ENCODE measurements at regions not wholly inside any gene's neighbourhood (a gene's known extent, or its start where the extent isn't known, plus 50 kb on each side); places are given as distances from the start of the nearest gene placed in this dataset.

DNA sequence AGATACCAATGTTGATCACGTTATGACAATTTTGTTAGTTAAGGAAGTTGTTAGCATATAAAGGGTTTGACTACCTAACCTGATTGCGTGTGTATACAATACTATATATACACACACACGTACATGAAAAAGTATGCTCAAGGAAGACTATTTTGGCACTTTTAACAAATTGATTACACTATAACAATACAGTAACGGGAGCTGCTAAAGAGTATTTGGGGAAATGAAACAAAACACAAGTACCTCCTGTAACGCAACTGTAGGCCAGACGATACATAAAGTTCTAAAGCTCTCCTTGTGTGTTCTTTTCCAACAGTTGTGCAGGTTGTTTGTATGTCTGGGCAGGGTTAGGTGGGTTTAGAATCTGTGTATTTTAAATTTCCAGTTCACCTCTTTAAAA is 98.7 kb downstream of the PLEKHG1 start:
- DNase-seq (ENCODE audit: low read depth in 6 of 9, low spot score in 9 of 9) = no peak
- Histone ChIP-seq H3K36me3 (ENCODE audit: control insufficient read depth in 2 of 2, insufficient read depth in 2 of 2, low read length in 1 of 2) (peaks cover 5 to 6% of the 10 kb centered on the region in 2 donors), H3K4me3 (ENCODE audit: low read length in 2 of 2) (no peak overlapping the region), H3K27me3 (ENCODE audit: control insufficient read depth in 2 of 2, insufficient read depth in 1 of 2, low read length in 1 of 2) (no peaks in the 10 kb centered on the region), H3K4me1 (ENCODE audit: control insufficient read depth in 2 of 2, insufficient read depth in 2 of 2, low read length in 2 of 2) (peaks cover 5 to 7% of the 10 kb centered on the region in 2 donors), H3K9me3 (ENCODE audit: control insufficient read depth in 2 of 2, insufficient read depth in 1 of 2, low read length in 1 of 2) (no peaks in the 10 kb centered on the region), H3K27ac (ENCODE audit: low read depth in 1 of 2, low read length in 1 of 2) (no peak overlapping the region)
- 77% methylated on average over 6 of the region's 6 CpGs for WGBS

DNA sequence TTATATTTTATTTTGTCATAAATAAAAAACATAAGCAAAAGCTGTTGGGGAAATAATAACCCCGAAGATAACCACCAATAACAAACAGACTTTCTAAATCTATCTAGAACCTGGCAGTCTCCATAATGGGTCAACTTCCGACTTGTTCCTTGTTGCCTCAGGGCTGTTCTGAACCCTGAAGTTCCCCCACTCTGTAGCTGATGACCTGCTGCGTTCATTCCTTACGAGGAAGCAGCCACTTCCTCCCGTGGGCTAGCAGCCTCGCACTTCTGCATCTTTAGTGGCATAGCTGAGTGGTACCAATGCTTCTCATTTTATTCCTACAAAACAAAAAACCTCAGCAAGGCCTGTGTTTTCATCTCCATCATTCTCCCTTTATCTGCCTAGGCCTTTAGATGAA is 103.0 kb downstream of the PLEKHG1 start:
- H3K27ac ChIP-seq (ENCODE audit: low read depth in 1 of 2, low read length in 1 of 2) = peak overlapping the region in 1 of 2 donors; percentile 53
- H3K4me1 ChIP-seq (ENCODE audit: control insufficient read depth in 2 of 2, insufficient read depth in 2 of 2, low read length in 2 of 2) = peaks cover 15 to 28% of the 10 kb centered on the region in 2 donors
- peaks cover 3 to 5% of the 10 kb centered on the region in 2 donors for H3K36me3 ChIP-seq (ENCODE audit: control insufficient read depth in 2 of 2, insufficient read depth in 2 of 2, low read length in 1 of 2)
- H3K27me3 ChIP-seq (ENCODE audit: control insufficient read depth in 2 of 2, insufficient read depth in 1 of 2, low read length in 1 of 2) = no peaks in the 10 kb centered on the region
- no peak for DNase-seq (ENCODE audit: low read depth in 6 of 9, low spot score in 9 of 9)
- no peak overlapping the region for H3K4me3 ChIP-seq (ENCODE audit: low read length in 2 of 2)
- 13% methylated on average over 6 of the region's 6 CpGs for whole genome bisulfite sequencing
- no peaks in the 10 kb centered on the region for H3K9me3 ChIP-seq (ENCODE audit: control insufficient read depth in 2 of 2, insufficient read depth in 1 of 2, low read length in 1 of 2)

DNA sequence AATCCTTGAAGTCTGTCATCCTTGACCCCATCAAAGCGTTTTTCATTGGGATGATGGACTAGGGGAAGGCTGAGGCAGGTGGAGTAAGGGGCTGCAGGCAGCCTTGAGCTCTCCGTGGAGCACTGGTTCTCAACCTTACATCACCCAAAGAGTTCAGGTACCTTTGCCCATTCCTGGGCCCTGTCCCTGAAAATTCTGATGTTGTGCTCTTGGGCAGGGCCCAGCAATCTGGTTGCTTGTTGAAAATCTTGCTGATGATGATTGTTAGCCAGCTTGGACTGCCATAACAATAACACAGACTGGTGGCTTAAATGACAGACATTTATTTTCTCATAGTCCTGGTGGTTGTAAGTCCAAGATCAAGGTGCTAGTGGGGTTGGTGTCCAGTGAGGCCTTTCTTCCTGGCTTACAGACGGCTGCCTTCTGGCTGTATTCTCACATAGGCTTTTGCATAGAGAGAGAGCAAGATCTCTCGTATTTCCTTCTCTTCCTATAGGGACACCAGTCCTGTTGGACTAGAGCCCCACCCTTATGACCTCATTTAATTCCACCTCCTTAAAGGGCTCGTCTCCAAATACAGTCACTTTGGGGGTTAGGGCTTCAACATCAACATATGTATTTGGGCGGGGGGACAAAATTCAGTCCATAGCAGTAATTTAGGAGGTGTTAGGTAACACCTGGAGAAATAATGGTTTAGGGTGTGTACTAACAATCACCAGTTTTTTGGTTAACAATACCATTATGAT is 104.9 kb downstream of the PLEKHG1 start:
- 98% methylated on average over 6 of the region's 6 CpGs for WGBS
- no peak overlapping the region for H3K4me3 ChIP-seq (ENCODE audit: low read length in 2 of 2)
- no peak overlapping the region for H3K27ac ChIP-seq (ENCODE audit: low read depth in 1 of 2, low read length in 1 of 2)
- no peaks in the 10 kb centered on the region for H3K27me3 ChIP-seq (ENCODE audit: control insufficient read depth in 2 of 2, insufficient read depth in 1 of 2, low read length in 1 of 2)
- H3K36me3 ChIP-seq (ENCODE audit: control insufficient read depth in 2 of 2, insufficient read depth in 2 of 2, low read length in 1 of 2) = peaks cover 3 to 5% of the 10 kb centered on the region in 2 donors
- H3K9me3 ChIP-seq (ENCODE audit: control insufficient read depth in 2 of 2, insufficient read depth in 1 of 2, low read length in 1 of 2) = no peaks in the 10 kb centered on the region
- peaks cover 15 to 32% of the 10 kb centered on the region in 2 donors for H3K4me1 ChIP-seq (ENCODE audit: control insufficient read depth in 2 of 2, insufficient read depth in 2 of 2, low read length in 2 of 2)
- DNase-seq (ENCODE audit: low read depth in 6 of 9, low spot score in 9 of 9) = no peak

- peaks cover 4 to 9% of the 10 kb centered on the region in 2 donors for H3K36me3 ChIP-seq (ENCODE audit: control insufficient read depth in 2 of 2, insufficient read depth in 2 of 2, low read length in 1 of 2)
- peaks cover 15 to 32% of the 10 kb centered on the region in 2 donors for H3K4me1 ChIP-seq (ENCODE audit: control insufficient read depth in 2 of 2, insufficient read depth in 2 of 2, low read length in 2 of 2)
- no peaks in the 10 kb centered on the region for H3K9me3 ChIP-seq (ENCODE audit: control insufficient read depth in 2 of 2, insufficient read depth in 1 of 2, low read length in 1 of 2)
- H3K27ac ChIP-seq (ENCODE audit: low read depth in 1 of 2, low read length in 1 of 2) = peak overlapping the region in 1 of 2 donors; percentile 13
- no peak overlapping the region for H3K4me3 ChIP-seq (ENCODE audit: low read length in 2 of 2)
- H3K27me3 ChIP-seq (ENCODE audit: control insufficient read depth in 2 of 2, insufficient read depth in 1 of 2, low read length in 1 of 2) = no peaks in the 10 kb centered on the region
- no peak for DNase-seq (ENCODE audit: low read depth in 6 of 9, low spot score in 9 of 9)
- 94% methylated on average over 9 of the region's 9 CpGs for WGBS
Observed at GRCh38 chr6:150705392-150705791, 105.7 kb downstream of the PLEKHG1 start.

DNA sequence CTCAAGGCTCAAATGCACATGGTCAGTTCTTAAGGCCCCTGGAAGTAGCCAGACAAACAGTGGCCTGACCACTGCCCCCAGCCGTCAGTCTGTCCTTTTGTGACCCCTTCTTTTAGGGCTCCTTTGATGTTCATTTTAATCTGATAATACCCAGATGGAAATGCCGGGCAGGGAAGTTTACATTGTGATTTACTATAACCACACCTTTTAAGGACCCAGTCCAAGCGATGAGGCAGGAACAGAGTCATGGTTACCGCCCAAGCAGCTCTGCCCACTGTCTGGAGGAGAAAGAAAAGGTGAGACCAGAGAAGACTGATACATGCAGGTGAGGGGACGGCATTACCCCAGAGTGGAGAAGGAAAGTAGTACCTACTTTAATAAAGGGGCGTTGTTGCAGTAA is 110.6 kb downstream of the PLEKHG1 start:
- 98% methylated on average over 6 of the region's 6 CpGs for WGBS
- no peak overlapping the region for H3K4me3 ChIP-seq (ENCODE audit: low read length in 2 of 2)
- DNase-seq (ENCODE audit: low read depth in 6 of 9, low spot score in 9 of 9) = no peak
- H3K9me3 ChIP-seq (ENCODE audit: control insufficient read depth in 2 of 2, insufficient read depth in 1 of 2, low read length in 1 of 2) = no peaks in the 10 kb centered on the region
- H3K27ac ChIP-seq (ENCODE audit: low read depth in 1 of 2, low read length in 1 of 2) = no peak overlapping the region
- H3K36me3 ChIP-seq (ENCODE audit: control insufficient read depth in 2 of 2, insufficient read depth in 2 of 2, low read length in 1 of 2) = peaks cover 8 to 10% of the 10 kb centered on the region in 2 donors
- peaks cover 17 to 27% of the 10 kb centered on the region in 2 donors for H3K4me1 ChIP-seq (ENCODE audit: control insufficient read depth in 2 of 2, insufficient read depth in 2 of 2, low read length in 2 of 2)
- H3K27me3 ChIP-seq (ENCODE audit: control insufficient read depth in 2 of 2, insufficient read depth in 1 of 2, low read length in 1 of 2) = no peaks in the 10 kb centered on the region

DNA sequence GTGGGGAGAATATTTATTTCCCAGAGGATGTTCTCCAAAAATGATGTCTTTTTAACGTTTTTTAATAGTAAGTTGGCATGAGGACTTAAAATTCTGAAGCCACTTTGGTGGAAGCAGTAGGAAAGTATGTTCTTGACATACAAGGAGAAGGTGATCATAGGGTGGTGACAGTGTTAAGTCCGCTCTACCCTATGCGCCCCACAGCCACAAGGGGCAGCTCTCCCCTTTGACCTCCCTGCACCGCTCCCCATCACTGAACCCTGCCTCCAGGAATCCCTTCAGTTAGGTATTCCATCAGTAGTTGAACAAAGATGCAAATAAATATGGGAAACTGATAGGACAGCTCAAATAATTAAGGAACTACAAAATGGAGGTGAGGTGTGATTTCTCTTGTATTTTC is 111.4 kb downstream of the PLEKHG1 start:
- peaks cover 10 to 21% of the 10 kb centered on the region in 2 donors for H3K4me1 ChIP-seq (ENCODE audit: control insufficient read depth in 2 of 2, insufficient read depth in 2 of 2, low read length in 2 of 2)
- DNase-seq (ENCODE audit: low read depth in 6 of 9, low spot score in 9 of 9) = no peak
- H3K27me3 ChIP-seq (ENCODE audit: control insufficient read depth in 2 of 2, insufficient read depth in 1 of 2, low read length in 1 of 2) = no peaks in the 10 kb centered on the region
- peaks cover 5 to 10% of the 10 kb centered on the region in 2 donors for H3K36me3 ChIP-seq (ENCODE audit: control insufficient read depth in 2 of 2, insufficient read depth in 2 of 2, low read length in 1 of 2)
- H3K27ac ChIP-seq (ENCODE audit: low read depth in 1 of 2, low read length in 1 of 2) = no peak overlapping the region
- H3K9me3 ChIP-seq (ENCODE audit: control insufficient read depth in 2 of 2, insufficient read depth in 1 of 2, low read length in 1 of 2) = no peaks in the 10 kb centered on the region
- no peak overlapping the region for H3K4me3 ChIP-seq (ENCODE audit: low read length in 2 of 2)
- WGBS = 98% methylated on average over 4 of the region's 4 CpGs

DNA sequence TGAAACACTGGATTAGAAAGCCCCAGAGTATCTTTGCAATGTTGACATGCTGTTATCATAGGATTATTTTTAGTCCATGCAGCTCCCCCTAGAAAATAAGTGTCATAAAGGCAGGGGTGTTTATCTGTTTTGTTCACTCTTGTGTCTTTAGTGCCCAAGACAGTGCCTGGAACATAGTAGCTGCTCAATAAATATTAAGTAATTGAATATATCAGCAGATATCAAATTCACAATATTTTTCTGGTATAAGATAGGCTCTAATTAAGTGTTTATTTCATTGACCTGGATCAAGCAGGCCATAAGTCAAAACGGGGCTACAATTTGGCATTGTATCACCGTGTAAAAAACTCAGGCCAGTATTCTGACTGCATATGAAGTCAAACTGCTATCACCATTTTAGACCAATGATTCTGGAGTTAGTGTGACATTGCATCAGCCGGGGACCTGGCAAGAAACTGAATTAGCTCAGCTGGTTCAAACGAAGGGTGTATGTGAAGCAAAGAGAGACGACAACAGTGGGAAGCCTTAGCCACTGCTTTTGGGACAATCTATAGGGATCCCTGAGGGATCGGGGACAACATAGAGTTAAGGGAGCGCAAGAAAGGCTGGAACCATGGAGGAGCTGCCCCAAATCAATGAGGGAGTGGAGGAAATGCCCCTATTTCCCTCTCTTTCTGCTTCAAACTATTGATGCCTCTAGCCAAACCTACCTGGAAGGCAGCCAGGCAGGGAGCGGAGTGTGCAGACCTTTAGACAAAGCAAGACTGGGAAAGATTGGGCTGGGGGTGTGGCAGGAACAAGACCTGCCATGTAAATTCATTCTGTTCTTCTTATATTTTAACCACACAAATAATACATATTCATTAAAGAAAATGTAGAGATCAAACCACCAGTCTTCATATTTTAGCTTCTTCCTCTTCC is 112.2 kb downstream of the PLEKHG1 start:
- no peak for DNase-seq (ENCODE audit: low read depth in 6 of 9, low spot score in 9 of 9)

GRCh38 chr6:150712505-150713252 is 113.0 kb downstream of the PLEKHG1 start:
- H3K9me3 ChIP-seq (ENCODE audit: control insufficient read depth in 2 of 2, insufficient read depth in 1 of 2, low read length in 1 of 2) = no peaks in the 10 kb centered on the region
- H3K27me3 ChIP-seq (ENCODE audit: control insufficient read depth in 2 of 2, insufficient read depth in 1 of 2, low read length in 1 of 2) = no peaks in the 10 kb centered on the region
- H3K4me3 ChIP-seq (ENCODE audit: low read length in 2 of 2) = no peak overlapping the region
- peaks cover 5 to 10% of the 10 kb centered on the region in 2 donors for H3K36me3 ChIP-seq (ENCODE audit: control insufficient read depth in 2 of 2, insufficient read depth in 2 of 2, low read length in 1 of 2)
- H3K27ac ChIP-seq (ENCODE audit: low read depth in 1 of 2, low read length in 1 of 2) = peak overlapping the region in 1 of 2 donors; percentile 34
- 97% methylated on average over 7 of the region's 7 CpGs for WGBS
- peaks cover 7 to 19% of the 10 kb centered on the region in 2 donors for H3K4me1 ChIP-seq (ENCODE audit: control insufficient read depth in 2 of 2, insufficient read depth in 2 of 2, low read length in 2 of 2)
- DNase-seq (ENCODE audit: low read depth in 6 of 9, low spot score in 9 of 9) = no peak

More for the DNA sequence above, 112.2 kb downstream of the PLEKHG1 start:
- Histone ChIP-seq H3K9me3 (ENCODE audit: control insufficient read depth in 2 of 2, insufficient read depth in 1 of 2, low read length in 1 of 2) (no peaks in the 10 kb centered on the region), H3K27ac (ENCODE audit: low read depth in 1 of 2, low read length in 1 of 2) (peak overlapping the region in 1 of 2 donors; percentile 34), H3K27me3 (ENCODE audit: control insufficient read depth in 2 of 2, insufficient read depth in 1 of 2, low read length in 1 of 2) (no peaks in the 10 kb centered on the region), H3K36me3 (ENCODE audit: control insufficient read depth in 2 of 2, insufficient read depth in 2 of 2, low read length in 1 of 2) (peaks cover 5 to 10% of the 10 kb centered on the region in 2 donors), H3K4me1 (ENCODE audit: control insufficient read depth in 2 of 2, insufficient read depth in 2 of 2, low read length in 2 of 2) (peaks cover 7 to 18% of the 10 kb centered on the region in 2 donors), H3K4me3 (ENCODE audit: low read length in 2 of 2) (no peak overlapping the region)
- WGBS = 96% methylated on average over 8 of the region's 8 CpGs

All from thymus (tissue), 11 donors.